GM12873 (cell line): ENCODE measurements at regions not wholly inside any gene's neighbourhood (a gene's known extent, or its start where the extent isn't known, plus 50 kb on each side); places are given as distances from the start of the nearest gene placed in this dataset.
A peak's percentile ranks its signal among the peaks of the same experiment; 100 is the strongest.

Experiments
- CTCF ChIP-seq: IDR thresholded peaks from 2 replicates; pipeline ENCODE4 v1.5.1; 2012; ENCODE audit warnings: low read depth, mild to moderate bottlenecking, moderate library complexity, low read length, control low read depth; ENCODE audit not compliant: insufficient read depth; ENCODE audit errors: missing control alignments

DNA sequence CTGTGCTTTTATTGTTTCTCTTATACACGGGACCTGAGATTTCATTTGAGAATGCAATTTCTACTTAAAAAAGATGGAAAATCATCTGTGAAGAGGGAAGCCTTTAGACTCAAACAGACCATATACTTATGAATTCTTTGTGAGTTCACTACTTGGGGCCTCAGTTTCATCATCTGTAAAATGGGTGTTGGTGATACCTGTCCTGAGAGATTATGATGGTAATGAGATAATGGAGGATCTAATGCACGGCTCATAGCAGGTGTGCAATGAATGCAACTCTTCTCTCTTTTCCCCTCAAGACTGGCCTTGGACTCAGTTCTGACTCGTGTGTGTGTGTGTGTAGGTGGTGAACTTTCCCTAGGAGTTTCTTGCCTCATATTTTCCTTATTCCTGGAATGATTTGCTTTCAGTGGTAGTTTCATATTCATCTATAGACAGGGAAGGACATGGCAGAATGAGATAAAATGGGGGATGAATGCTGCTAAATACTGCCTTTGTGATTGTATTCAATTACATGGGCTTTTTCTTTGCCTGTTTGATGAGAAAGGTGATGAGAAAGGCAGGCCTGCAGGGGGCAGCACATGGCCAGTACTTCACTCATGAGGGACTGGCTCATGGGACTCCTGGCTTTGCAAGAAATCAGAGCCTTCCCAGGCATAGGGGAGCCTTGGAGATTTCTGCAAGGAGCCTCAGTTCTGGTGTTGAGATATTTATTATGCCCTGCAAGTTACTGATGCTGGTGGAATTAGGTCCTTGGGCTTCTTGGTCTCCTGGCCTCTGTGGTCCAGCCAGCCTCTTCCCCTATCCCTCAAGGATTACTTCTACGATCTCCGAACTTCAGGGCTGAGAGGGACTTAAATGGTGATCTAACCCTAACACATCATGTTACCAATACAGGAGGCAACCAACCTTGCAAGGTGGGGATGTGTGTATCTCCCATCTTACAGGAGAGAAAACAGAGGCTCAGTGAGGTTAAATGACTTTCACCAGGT, 70.7 kb downstream of the RPLP1 start:
- TF ChIP-seq CTCF: peak; percentile 78

DNA sequence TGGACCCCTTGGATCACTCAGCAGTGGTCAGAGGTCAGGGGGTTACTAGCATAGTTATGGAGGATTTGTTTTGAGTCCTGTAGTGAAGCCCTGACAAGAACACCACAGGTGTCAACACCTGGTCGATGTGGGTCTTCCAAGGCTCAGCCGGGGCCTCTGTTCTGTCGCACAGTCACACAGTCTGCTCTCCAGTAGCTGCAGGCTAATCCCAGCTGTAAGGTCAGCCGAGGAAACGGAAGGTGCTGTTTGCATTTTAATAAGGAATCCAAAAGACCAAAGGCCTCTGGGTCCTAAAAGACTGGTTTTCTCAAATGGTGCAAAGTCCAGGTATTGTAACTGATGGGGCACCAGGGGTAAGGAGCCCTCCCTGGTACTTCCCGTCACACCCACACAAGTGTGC, 71.7 kb downstream of the RPLP1 start:
- no peak for TF ChIP-seq CTCF

DNA sequence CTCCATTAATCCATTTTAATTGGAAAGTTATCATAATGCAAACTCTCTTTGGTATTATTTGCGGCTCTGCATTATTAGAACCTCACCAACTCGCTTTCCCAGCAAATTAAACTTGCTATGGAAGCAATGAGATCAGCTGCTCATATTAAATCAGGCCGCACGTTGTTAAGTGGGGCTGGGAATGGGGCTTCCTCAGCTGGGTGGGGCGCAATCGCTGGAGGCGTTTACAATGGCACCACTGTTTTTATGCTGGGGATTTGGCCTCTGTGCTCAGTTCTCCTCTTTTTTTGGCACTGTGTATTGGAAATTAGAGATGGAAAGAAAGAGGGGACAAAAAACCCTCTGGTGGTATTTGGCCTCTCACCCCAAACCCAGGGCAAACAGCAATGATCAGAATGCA, 72.2 kb downstream of the RPLP1 start:
- no peak for TF ChIP-seq CTCF

GRCh38 chr15:69525543-69525942, 72.9 kb downstream of the RPLP1 start:
- TF ChIP-seq CTCF: no peak

- TF ChIP-seq CTCF: no peak
Observed at GRCh38 chr15:69526081-69527061, 73.8 kb downstream of the RPLP1 start.

GRCh38 chr15:69529141-69529540, 76.5 kb downstream of the RPLP1 start:
- no peak for TF ChIP-seq CTCF
